B cell (primary cell): ENCODE measurements at regions not wholly inside any gene's neighbourhood (a gene's known extent, or its start where the extent isn't known, plus 50 kb on each side); places are given as distances from the start of the nearest gene placed in this dataset.

Experiments
- ATAC-seq: fragments of 200-7000 bp; cut with Tn5 transposase; one replicate; pipeline ENCODE4 v1.10.0; 2021; ENCODE audit warnings: low read depth, mild to moderate bottlenecking, moderate number of reproducible peaks, moderate library complexity
- CTCF ChIA-PET: fragments of 350-600 bp; sonication (Branson Sonifier 250); formaldehyde crosslinking; loops from one replicate; lab custom pipeline; 2021; ENCODE audit warnings: antibody characterized with exemption, inconsistent platforms; lab: Charles Lee
- POLR2A ChIA-PET: fragments of 350-600 bp; sonication (Branson Sonifier 250); formaldehyde crosslinking; loops from one replicate; lab custom pipeline; 2021; ENCODE audit warnings: antibody characterized with exemption; lab: Charles Lee
- DNase-seq: peaks from one replicate; pipeline ENCODE4 v3.0.0; 2013
- H2AFZ ChIP-seq: 2 replicates; pipeline ENCODE4 v1.6.1; 2012; ENCODE audit warnings: mild to moderate bottlenecking, low read depth, low read length; ENCODE audit not compliant: insufficient read depth, poor library complexity, severe bottlenecking
- H3K27ac ChIP-seq, 2 donors: 1 replicate in 1 of 2; 2 replicates in 1 of 2; pipeline ENCODE4 v1.5.1; 2012 to 2013; ENCODE audit warnings: low read length in 2 of 2, mild to moderate bottlenecking in 2 of 2, moderate library complexity in 1 of 2
- H3K27me3 ChIP-seq, 4 experiments: fragments of 200-600 bp in 1 of 4; sonication (generic) in 1 of 4; replicated peaks in 1 of 4; 1 replicate in 2 of 4; 2 replicates in 2 of 4; pipeline versions ENCODE4 v1.6.1 to v1.7.0; 2013 to 2016; ENCODE audit warnings: low read length in 3 of 4, mild to moderate bottlenecking in 2 of 4, mixed read lengths in 1 of 4, moderate library complexity in 1 of 4; ENCODE audit not compliant: insufficient read depth in 4 of 4, control insufficient read depth in 3 of 4; ENCODE audit errors: control extremely low read depth in 1 of 4
- H3K36me3 ChIP-seq, 2 experiments: replicated peaks in 1 of 2; 1 replicate in 1 of 2; 2 replicates in 1 of 2; pipeline versions ENCODE4 v1.6.1 to v1.7.1; 2013; ENCODE audit warnings: low read length in 1 of 2; ENCODE audit not compliant: insufficient read depth in 2 of 2, control insufficient read depth in 1 of 2; ENCODE audit errors: control extremely low read depth in 1 of 2, extremely low read depth in 1 of 2
- H3K4me1 ChIP-seq, 2 donors: fragments of 200-600 bp in 1 of 2; sonication (generic) in 1 of 2; 1 replicate in 1 of 2; 2 replicates in 1 of 2; pipeline versions ENCODE4 v1.5.1 to v1.6.1; 2013 to 2017; ENCODE audit warnings: low read length in 2 of 2; ENCODE audit not compliant: control insufficient read depth in 2 of 2, insufficient read depth in 2 of 2
- H3K4me2 ChIP-seq: replicated peaks from 2 replicates; pipeline ENCODE3; 2012; ENCODE audit warnings: mild to moderate bottlenecking, low read depth, low read length; ENCODE audit not compliant: poor library complexity, severe bottlenecking
- H3K4me3 ChIP-seq, 5 experiments: fragments of 200-600 bp in 1 of 5; sonication (generic) in 1 of 5; 1 replicate in 3 of 5; 2 replicates in 2 of 5; pipeline versions ENCODE4 v1.5.1 to v1.7.0; 2011 to 2016; ENCODE audit warnings: low read length in 4 of 5, mild to moderate bottlenecking in 4 of 5, low read depth in 2 of 5, control low read depth in 1 of 5, moderate library complexity in 1 of 5; ENCODE audit not compliant: insufficient read depth in 1 of 5; ENCODE audit errors: control extremely low read depth in 1 of 5, extremely low read depth in 1 of 5
- H3K79me2 ChIP-seq: fragments of 200-600 bp; sonication (generic); one replicate; pipeline ENCODE4 v1.6.0; 2016; ENCODE audit warnings: low read length; ENCODE audit not compliant: control insufficient read depth, insufficient read depth
- H3K9ac ChIP-seq: fragments of 200-600 bp; sonication (generic); 2 replicates; pipeline ENCODE4 v1.6.1; 2017; ENCODE audit warnings: mild to moderate bottlenecking, low read length, moderate library complexity
- H3K9me3 ChIP-seq, 3 donors: one replicate each; pipeline versions ENCODE4 v1.6.1 to v1.7.1; 2013; ENCODE audit warnings: low read length in 2 of 3; ENCODE audit not compliant: control insufficient read depth in 2 of 3, insufficient read depth in 1 of 3; ENCODE audit errors: control extremely low read depth in 1 of 3
- H4K20me1 ChIP-seq: 2 replicates; pipeline ENCODE4 v1.6.0; 2012; ENCODE audit warnings: mild to moderate bottlenecking, low read length; ENCODE audit not compliant: insufficient read depth, control insufficient read depth, poor library complexity, severe bottlenecking
- H3K27ac Mint-ChIP-seq: one replicate; pipeline ENCODE4 v1.8.0; 2021; ENCODE audit warnings: mixed read lengths
- H3K27me3 Mint-ChIP-seq: one replicate; pipeline ENCODE4 v1.8.0; 2021; ENCODE audit warnings: mixed read lengths
- H3K4me1 Mint-ChIP-seq: one replicate; pipeline ENCODE4 v1.8.0; 2021; ENCODE audit warnings: mixed read lengths
- H3K4me3 Mint-ChIP-seq: one replicate; pipeline ENCODE4 v1.8.0; 2021; ENCODE audit warnings: mixed read lengths
- H3K9me3 Mint-ChIP-seq: one replicate; pipeline ENCODE4 v1.8.0; 2022; ENCODE audit warnings: mixed read lengths; ENCODE audit not compliant: insufficient read depth
- CTCF ChIP-seq: fragments of 200-600 bp; IDR thresholded peaks from one replicate; pipeline ENCODE4 v1.8.0; 2022; ENCODE audit warnings: antibody characterized with exemption, mild to moderate bottlenecking
- EZH2 ChIP-seq: IDR thresholded peaks from 2 replicates; pipeline ENCODE4 v1.6.1; 2012; ENCODE audit warnings: borderline replicate concordance, low read depth, mild to moderate bottlenecking, moderate library complexity, low read length; ENCODE audit not compliant: insufficient read depth, poor library complexity, severe bottlenecking
- WGBS: methylation state at CpG from one replicate; pipeline ENCODE4 v1.1.5; 2013; ENCODE audit warnings: missing lambda C conversion rate; ENCODE audit not compliant: insufficient coverage; 5-methylcytosine and 5-hydroxymethylcytosine counted together
- intact Hi-C: fragments of 100-400 bp; cut with micrococcal nuclease; formaldehyde crosslinking; loops from one replicate; pipeline ENCODE4 v1.10.0; 2022

GRCh38 chr3:82311901-82312300 lies 550.5 kb upstream of the GBE1 start:
- Histone ChIP-seq H3K9me3 (peaks cover 0 to 2% (median 0%) of the 10 kb centered on the region in 3 donors), H3K4me1 (no peaks in the 10 kb centered on the region), H4K20me1 (no peaks in the 10 kb centered on the region), H3K36me3 (no peaks in the 10 kb centered on the region), H3K4me3 (no peak overlapping the region), H3K9ac (no peak overlapping the region), H3K79me2 (no peaks in the 10 kb centered on the region), H3K4me2 (no peak overlapping the region), H2AFZ (no peak overlapping the region), H3K27me3 (no peaks in the 10 kb centered on the region), H3K27ac (no peak overlapping the region)
- no CpG with 5 or more reads among the region's 1 CpG for WGBS
- ATAC-seq = no peak
- intact Hi-C loops = no loop called here
- POLR2A ChIA-PET = no interaction called here
- Mint-ChIP-seq H3K27me3 (no peaks in the 10 kb centered on the region), H3K9me3 (peaks cover 1% of the 10 kb centered on the region), H3K4me1 (no peaks in the 10 kb centered on the region), H3K4me3 (no peak overlapping the region), H3K27ac (no peak overlapping the region)
- no peak for DNase-seq
- TF ChIP-seq EZH2 (no peak), CTCF (no peak)
- CTCF ChIA-PET = no interaction called here

- H3K27ac ChIP-seq = no peak overlapping the region
- no peaks in the 10 kb centered on the region for H3K36me3 ChIP-seq
- intact Hi-C loops = no loop called here
- no peak overlapping the region for H3K4me3 ChIP-seq
- 98% methylated on average over 6 of the region's 7 CpGs for WGBS
- no peak overlapping the region for H2AFZ ChIP-seq
- Mint-ChIP-seq H3K4me3 (no peak overlapping the region), H3K4me1 (no peaks in the 10 kb centered on the region), H3K9me3 (peaks cover 3% of the 10 kb centered on the region), H3K27ac (no peak overlapping the region), H3K27me3 (no peaks in the 10 kb centered on the region)
- CTCF ChIA-PET = no interaction called here
- DNase-seq = no peak
- no peaks in the 10 kb centered on the region for H3K4me1 ChIP-seq
- no peak overlapping the region for H3K4me2 ChIP-seq
- H3K27me3 ChIP-seq = no peaks in the 10 kb centered on the region
- POLR2A ChIA-PET = no interaction called here
- TF ChIP-seq EZH2 (no peak), CTCF (no peak)
- H3K9me3 ChIP-seq = peaks cover 0 to 2% (median 0%) of the 10 kb centered on the region in 3 donors
- no peak overlapping the region for H3K9ac ChIP-seq
- ATAC-seq = no peak
- no peaks in the 10 kb centered on the region for H4K20me1 ChIP-seq
- no peaks in the 10 kb centered on the region for H3K79me2 ChIP-seq
Observed at GRCh38 chr3:82308755-82309154, 547.3 kb upstream of the GBE1 start.
